ENCODE measurements at regions not wholly inside any gene's neighbourhood (a gene's known extent, or its start where the extent isn't known, plus 50 kb on each side); places are given as distances from the start of the nearest gene placed in this dataset.

- TF ChIP-seq EZH2 (IDR thresholded peaks at IDR 0.05; ENCODE audit: borderline replicate concordance, low read depth, low read length, poor library complexity, severe bottlenecking): no peak
- TF ChIP-seq, protein P1, sequence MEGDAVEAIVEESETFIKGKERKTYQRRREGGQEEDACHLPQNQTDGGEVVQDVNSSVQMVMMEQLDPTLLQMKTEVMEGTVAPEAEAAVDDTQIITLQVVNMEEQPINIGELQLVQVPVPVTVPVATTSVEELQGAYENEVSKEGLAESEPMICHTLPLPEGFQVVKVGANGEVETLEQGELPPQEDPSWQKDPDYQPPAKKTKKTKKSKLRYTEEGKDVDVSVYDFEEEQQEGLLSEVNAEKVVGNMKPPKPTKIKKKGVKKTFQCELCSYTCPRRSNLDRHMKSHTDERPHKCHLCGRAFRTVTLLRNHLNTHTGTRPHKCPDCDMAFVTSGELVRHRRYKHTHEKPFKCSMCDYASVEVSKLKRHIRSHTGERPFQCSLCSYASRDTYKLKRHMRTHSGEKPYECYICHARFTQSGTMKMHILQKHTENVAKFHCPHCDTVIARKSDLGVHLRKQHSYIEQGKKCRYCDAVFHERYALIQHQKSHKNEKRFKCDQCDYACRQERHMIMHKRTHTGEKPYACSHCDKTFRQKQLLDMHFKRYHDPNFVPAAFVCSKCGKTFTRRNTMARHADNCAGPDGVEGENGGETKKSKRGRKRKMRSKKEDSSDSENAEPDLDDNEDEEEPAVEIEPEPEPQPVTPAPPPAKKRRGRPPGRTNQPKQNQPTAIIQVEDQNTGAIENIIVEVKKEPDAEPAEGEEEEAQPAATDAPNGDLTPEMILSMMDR (conservative IDR thresholded peaks at IDR 0.05; ENCODE audit: low read depth, low read length): no peak
- H3K27ac ChIP-seq (ENCODE audit: low read depth, low read length, poor library complexity, severe bottlenecking): no peak overlapping the region
- no peak for DNase-seq (ENCODE audit: low spot score)
- H3K27me3 ChIP-seq (replicated peaks; ENCODE audit: insufficient read depth, low read depth, low read length, poor library complexity): no peaks in the 10 kb centered on the region
- H3K9me3 ChIP-seq (ENCODE audit: low read depth, low read length, poor library complexity, severe bottlenecking): no peaks in the 10 kb centered on the region
- no TSS peak for BruUV-seq (replicated peaks)
- H3K4me3 ChIP-seq (ENCODE audit: low read depth, low read length, poor library complexity, severe bottlenecking): no peak overlapping the region
- no peaks in the 10 kb centered on the region for H3K36me3 ChIP-seq (ENCODE audit: insufficient read depth, low read length, poor library complexity, severe bottlenecking)
- intact Hi-C loops (cut with micrococcal nuclease; ENCODE audit: unreplicated experiment): no loop called here
- CTCF ChIA-PET: no interaction called here
- POLR2A ChIA-PET (ENCODE audit: low non-redundant PET): no interaction called here
- H3K4me1 ChIP-seq (ENCODE audit: insufficient read depth, low read length, poor library complexity, severe bottlenecking): no peaks in the 10 kb centered on the region
These were observed 1181.9 kb upstream of the PRMT6 start for GRCh38 chr1:105874621-105875020.

DNA sequence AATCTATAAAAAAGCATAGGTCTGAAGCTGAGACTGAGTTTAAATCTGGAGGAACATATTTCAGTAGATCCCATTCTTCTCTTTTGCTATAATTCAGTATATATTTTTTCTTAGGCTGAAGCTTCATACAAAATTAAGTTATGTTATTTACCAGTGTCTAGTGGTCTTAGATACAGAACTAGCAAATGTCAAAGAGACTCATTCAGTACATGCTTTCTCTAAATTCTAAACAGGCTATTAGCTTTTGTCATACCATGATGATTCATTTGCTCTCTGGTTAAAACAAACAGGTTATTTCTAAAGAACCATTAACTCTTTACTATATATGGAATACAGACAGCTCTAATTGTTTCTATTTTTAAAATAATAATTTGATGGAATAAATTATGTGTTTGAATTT is 1170.2 kb upstream of the PRMT6 start:
- no peak overlapping the region for H3K27ac ChIP-seq (ENCODE audit: low read depth, low read length, poor library complexity, severe bottlenecking)
- CTCF ChIA-PET: no interaction called here
- DNase-seq (ENCODE audit: low spot score): no peak
- no TSS peak for BruUV-seq (replicated peaks)
- H3K36me3 ChIP-seq (ENCODE audit: insufficient read depth, low read length, poor library complexity, severe bottlenecking): no peaks in the 10 kb centered on the region
- TF ChIP-seq, protein P1 (conservative IDR thresholded peaks at IDR 0.05; ENCODE audit: low read depth, low read length): no peak
- TF ChIP-seq EZH2 (IDR thresholded peaks at IDR 0.05; ENCODE audit: borderline replicate concordance, low read depth, low read length, poor library complexity, severe bottlenecking): no peak
- no peaks in the 10 kb centered on the region for H3K4me1 ChIP-seq (ENCODE audit: insufficient read depth, low read length, poor library complexity, severe bottlenecking)
- no peaks in the 10 kb centered on the region for H3K9me3 ChIP-seq (ENCODE audit: low read depth, low read length, poor library complexity, severe bottlenecking)
- H3K4me3 ChIP-seq (ENCODE audit: low read depth, low read length, poor library complexity, severe bottlenecking): no peak overlapping the region
- no peaks in the 10 kb centered on the region for H3K27me3 ChIP-seq (replicated peaks; ENCODE audit: insufficient read depth, low read depth, low read length, poor library complexity)
- POLR2A ChIA-PET (ENCODE audit: low non-redundant PET): no interaction called here
- intact Hi-C loops (cut with micrococcal nuclease; ENCODE audit: unreplicated experiment): no loop called here

DNA sequence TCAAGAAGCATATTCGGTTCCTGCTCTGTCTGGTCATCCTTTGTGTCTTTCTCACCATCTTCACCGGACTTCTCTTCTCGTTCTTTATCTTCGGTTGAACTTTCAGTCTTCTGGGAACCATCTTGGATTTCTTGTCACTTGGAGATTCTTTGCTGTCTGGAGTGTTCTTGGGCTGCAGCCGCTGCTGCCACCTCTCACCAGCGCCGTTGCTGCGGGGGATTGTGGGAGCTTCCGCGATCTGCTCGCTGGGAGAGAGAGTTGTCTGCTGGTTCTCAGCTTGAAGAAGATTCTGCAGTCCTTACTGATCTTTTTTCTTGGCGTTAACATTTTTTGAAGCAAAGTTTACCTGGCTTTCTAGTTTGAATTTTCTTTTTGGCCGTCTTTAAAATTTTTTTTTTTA is 1165.2 kb upstream of the PRMT6 start:
- no peak overlapping the region for H3K4me3 ChIP-seq (ENCODE audit: low read depth, low read length, poor library complexity, severe bottlenecking)
- no peak overlapping the region for H3K27ac ChIP-seq (ENCODE audit: low read depth, low read length, poor library complexity, severe bottlenecking)
- no peaks in the 10 kb centered on the region for H3K4me1 ChIP-seq (ENCODE audit: insufficient read depth, low read length, poor library complexity, severe bottlenecking)
- TF ChIP-seq EZH2 (IDR thresholded peaks at IDR 0.05; ENCODE audit: borderline replicate concordance, low read depth, low read length, poor library complexity, severe bottlenecking): no peak
- TF ChIP-seq, protein P1 (conservative IDR thresholded peaks at IDR 0.05; ENCODE audit: low read depth, low read length): no peak
- BruUV-seq (replicated peaks): no TSS peak
- POLR2A ChIA-PET (ENCODE audit: low non-redundant PET): no interaction called here
- H3K9me3 ChIP-seq (ENCODE audit: low read depth, low read length, poor library complexity, severe bottlenecking): no peaks in the 10 kb centered on the region
- H3K27me3 ChIP-seq (replicated peaks; ENCODE audit: insufficient read depth, low read depth, low read length, poor library complexity): no peaks in the 10 kb centered on the region
- intact Hi-C loops (cut with micrococcal nuclease; ENCODE audit: unreplicated experiment): no loop called here
- no peaks in the 10 kb centered on the region for H3K36me3 ChIP-seq (ENCODE audit: insufficient read depth, low read length, poor library complexity, severe bottlenecking)
- DNase-seq (ENCODE audit: low spot score): no peak
- CTCF ChIA-PET: no interaction called here

Data from A673 (cell line).